ENCODE measurements at regions not wholly inside any gene's neighbourhood (a gene's known extent, or its start where the extent isn't known, plus 50 kb on each side); places are given as distances from the start of the nearest gene placed in this dataset.

DNA sequence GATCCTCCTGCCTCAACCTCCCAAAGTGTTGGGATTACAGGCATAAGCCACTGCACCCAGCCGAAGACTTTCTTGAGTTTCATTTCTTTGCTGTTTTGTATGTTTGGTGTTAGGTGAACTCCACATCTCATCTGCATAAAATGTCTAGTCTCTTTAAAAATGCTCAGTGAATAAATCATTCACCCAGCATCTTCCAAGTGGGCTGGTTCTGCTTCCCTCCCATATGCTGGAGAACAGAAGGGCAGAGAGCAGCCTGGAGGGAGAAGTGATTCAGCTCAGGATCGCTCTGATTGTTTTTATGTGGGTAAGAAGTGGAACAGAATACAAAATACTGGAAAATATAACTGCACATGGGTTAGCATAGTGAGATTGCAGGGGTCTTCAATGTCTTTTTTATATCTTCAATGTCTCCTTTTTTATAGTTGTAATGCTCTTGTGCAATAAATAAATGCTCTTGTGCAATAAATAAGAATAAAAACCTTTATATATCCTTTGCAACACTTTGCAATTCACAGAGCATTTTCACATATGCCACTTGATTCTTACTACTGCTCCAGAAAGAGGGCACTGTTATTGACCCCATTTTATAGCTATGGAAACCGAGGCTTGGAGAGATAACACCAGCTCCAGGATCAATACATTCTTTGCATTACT is 253.0 kb upstream of the NCKAP5 start:
- no TSS peak for BruUV-seq (replicated peaks)
- Histone ChIP-seq H3K27ac (ENCODE audit: low read depth, low read length, poor library complexity, severe bottlenecking) (no peak overlapping the region), H3K4me1 (ENCODE audit: insufficient read depth, low read length, poor library complexity, severe bottlenecking) (peaks cover 21% of the 10 kb centered on the region), H3K27me3 (replicated peaks; ENCODE audit: insufficient read depth, low read depth, low read length, poor library complexity) (no peaks in the 10 kb centered on the region), H3K36me3 (ENCODE audit: insufficient read depth, low read length, poor library complexity, severe bottlenecking) (no peaks in the 10 kb centered on the region), H3K9me3 (ENCODE audit: low read depth, low read length, poor library complexity, severe bottlenecking) (no peaks in the 10 kb centered on the region), H3K4me3 (ENCODE audit: low read depth, low read length, poor library complexity, severe bottlenecking) (no peak overlapping the region)
- POLR2A ChIA-PET (ENCODE audit: low non-redundant PET) = no interaction called here
- DNase-seq (ENCODE audit: low spot score) = no peak
- CTCF ChIA-PET = no interaction called here
- intact Hi-C loops (cut with micrococcal nuclease; ENCODE audit: unreplicated experiment) = no loop called here
- TF ChIP-seq EZH2 (IDR thresholded peaks at IDR 0.05; ENCODE audit: borderline replicate concordance, low read depth, low read length, poor library complexity, severe bottlenecking) (no peak), CTCF (conservative IDR thresholded peaks at IDR 0.05; ENCODE audit: low read depth, low read length) (no peak)

- Histone ChIP-seq H3K4me1 (ENCODE audit: insufficient read depth, low read length, poor library complexity, severe bottlenecking) (peaks cover 11% of the 10 kb centered on the region), H3K36me3 (ENCODE audit: insufficient read depth, low read length, poor library complexity, severe bottlenecking) (no peaks in the 10 kb centered on the region), H3K9me3 (ENCODE audit: low read depth, low read length, poor library complexity, severe bottlenecking) (no peaks in the 10 kb centered on the region), H3K27ac (ENCODE audit: low read depth, low read length, poor library complexity, severe bottlenecking) (no peak overlapping the region), H3K4me3 (ENCODE audit: low read depth, low read length, poor library complexity, severe bottlenecking) (no peak overlapping the region), H3K27me3 (replicated peaks; ENCODE audit: insufficient read depth, low read depth, low read length, poor library complexity) (no peaks in the 10 kb centered on the region)
- ChIA-PET CTCF (no interaction called here), POLR2A (ENCODE audit: low non-redundant PET) (interaction anchor here (0.6 kb wide), 1 partner anchor 1305 kb away, joined by 4 read pairs; no protein-coding TSS in a partner anchor)
- no TSS peak for BruUV-seq (replicated peaks)
- DNase-seq (ENCODE audit: low spot score) = no peak
- intact Hi-C loops (cut with micrococcal nuclease; ENCODE audit: unreplicated experiment) = no loop called here
- TF ChIP-seq EZH2 (IDR thresholded peaks at IDR 0.05; ENCODE audit: borderline replicate concordance, low read depth, low read length, poor library complexity, severe bottlenecking) = no peak
- no peak for TF ChIP-seq CTCF (conservative IDR thresholded peaks at IDR 0.05; ENCODE audit: low read depth, low read length)
Measured at GRCh38 chr2:133822517-133823225, 254.4 kb upstream of the NCKAP5 start.

DNA sequence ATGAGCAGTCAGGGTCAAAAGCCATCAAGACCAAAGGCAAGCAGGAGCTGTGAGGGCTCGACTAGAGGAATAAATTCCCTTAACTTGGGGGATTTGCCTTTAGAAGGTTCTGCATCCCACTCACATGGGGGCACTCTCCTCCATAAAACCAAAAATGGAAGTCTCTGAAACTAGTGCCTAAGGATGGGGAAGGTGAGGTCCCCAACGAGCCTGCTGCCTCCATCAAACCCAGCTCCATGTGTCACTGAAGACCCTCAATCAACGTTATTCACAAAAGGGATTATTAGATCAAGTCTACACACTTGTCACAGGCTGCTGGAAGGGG is 254.9 kb upstream of the NCKAP5 start:
- H3K27me3 ChIP-seq (replicated peaks; ENCODE audit: insufficient read depth, low read depth, low read length, poor library complexity) = no peaks in the 10 kb centered on the region
- no peak for DNase-seq (ENCODE audit: low spot score)
- H3K36me3 ChIP-seq (ENCODE audit: insufficient read depth, low read length, poor library complexity, severe bottlenecking) = no peaks in the 10 kb centered on the region
- H3K4me3 ChIP-seq (ENCODE audit: low read depth, low read length, poor library complexity, severe bottlenecking) = no peak overlapping the region
- CTCF ChIA-PET = no interaction called here
- no peaks in the 10 kb centered on the region for H3K9me3 ChIP-seq (ENCODE audit: low read depth, low read length, poor library complexity, severe bottlenecking)
- POLR2A ChIA-PET (ENCODE audit: low non-redundant PET) = no interaction called here
- no TSS peak for BruUV-seq (replicated peaks)
- H3K4me1 ChIP-seq (ENCODE audit: insufficient read depth, low read length, poor library complexity, severe bottlenecking) = peaks cover 6% of the 10 kb centered on the region
- TF ChIP-seq CTCF (conservative IDR thresholded peaks at IDR 0.05; ENCODE audit: low read depth, low read length) (no peak), EZH2 (IDR thresholded peaks at IDR 0.05; ENCODE audit: borderline replicate concordance, low read depth, low read length, poor library complexity, severe bottlenecking) (no peak)
- intact Hi-C loops (cut with micrococcal nuclease; ENCODE audit: unreplicated experiment) = no loop called here
- no peak overlapping the region for H3K27ac ChIP-seq (ENCODE audit: low read depth, low read length, poor library complexity, severe bottlenecking)

All from A673 (cell line).